BLaER1 treated with 17β-estradiol and CSF1 and Interleukin-3, amounts not matched to agents 10 nM and 100 nM (cell line): ENCODE measurements at regions not wholly inside any gene's neighbourhood (a gene's known extent, or its start where the extent isn't known, plus 50 kb on each side); places are given as distances from the start of the nearest gene placed in this dataset.

Experiments used
- H3K27ac ChIP-seq, 11 experiments: shearing (Covaris generic); formaldehyde crosslinking; 2 replicates each; pipeline ENCODE4 v1.8.1; 2022
- H3K27me3 ChIP-seq, 11 experiments: shearing (Covaris generic); formaldehyde crosslinking; 2 replicates each; pipeline ENCODE4 v1.8.1; 2022
- H3K36me3 ChIP-seq, 11 experiments: shearing (Covaris generic); formaldehyde crosslinking; 2 replicates each; pipeline ENCODE4 v1.8.1; 2022
- H3K4me1 ChIP-seq, 10 experiments: shearing (Covaris generic); formaldehyde crosslinking; 2 replicates each; pipeline ENCODE4 v1.8.1; 2022
- H3K4me2 ChIP-seq, 11 experiments: shearing (Covaris generic); formaldehyde crosslinking; 2 replicates each; pipeline ENCODE4 v1.8.1; 2022
- H3K4me3 ChIP-seq, 10 experiments: shearing (Covaris generic); formaldehyde crosslinking; 2 replicates each; pipeline ENCODE4 v1.8.1; 2022
- H3K9ac ChIP-seq, 11 experiments: shearing (Covaris generic); formaldehyde crosslinking; 2 replicates each; pipeline ENCODE4 v1.8.1; 2022
- H3K9me3 ChIP-seq, 11 experiments: shearing (Covaris generic); formaldehyde crosslinking; replicated peaks in 1 of 11; 2 replicates each; pipeline ENCODE4 v1.8.1; 2022
- H4K20me1 ChIP-seq, 11 experiments: shearing (Covaris generic); formaldehyde crosslinking; 2 replicates each; pipeline ENCODE4 v1.8.1; 2022
- Cebpa-rat ChIP-seq, 11 experiments: shearing (Covaris generic); IDR thresholded peaks; 2 replicates each; pipeline ENCODE4 v1.8.1; 2022

DNA sequence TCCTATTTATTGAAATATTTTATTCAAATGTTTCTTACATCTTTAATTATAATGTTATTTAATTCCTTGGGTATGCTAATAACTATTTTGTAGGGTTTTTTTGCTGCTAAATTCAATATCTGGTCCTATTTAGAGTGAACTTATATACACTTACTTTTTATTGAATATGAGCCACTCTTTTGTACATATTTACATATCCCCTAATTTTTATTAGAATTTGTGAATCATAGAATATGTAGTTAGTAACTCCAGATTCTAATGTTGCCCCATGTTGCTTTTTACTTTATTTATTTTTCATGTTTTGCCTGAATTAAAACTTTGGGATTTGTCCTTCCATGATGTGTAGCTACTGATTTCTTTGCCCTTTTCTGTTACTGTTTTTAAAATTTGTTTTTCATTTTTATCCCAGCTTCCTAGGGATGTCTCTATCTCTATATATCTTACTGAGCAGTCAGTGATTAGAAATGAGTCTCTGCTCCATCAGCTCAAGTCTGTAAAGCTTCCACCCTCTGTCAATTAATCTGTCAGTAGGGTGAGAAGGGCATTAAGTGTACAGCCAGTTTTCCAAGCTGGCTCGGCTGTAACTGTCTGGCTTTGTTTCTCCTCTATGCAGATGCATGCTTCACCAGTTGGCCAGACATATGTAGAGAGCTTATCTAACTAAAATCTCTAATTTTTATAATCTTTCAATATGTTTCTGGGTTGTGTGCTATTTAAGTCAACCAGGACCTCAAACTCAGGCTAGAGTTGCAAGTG is 256.9 kb downstream of the CDH19 start:
- H3K36me3 ChIP-seq: no peaks in the 10 kb centered on the region
- no peak overlapping the region for H3K4me3 ChIP-seq
- H3K9ac ChIP-seq: no peak overlapping the region
- no peaks in the 10 kb centered on the region for H3K27me3 ChIP-seq
- no peak for TF ChIP-seq Cebpa-rat (IDR thresholded peaks at IDR 0.05)
- no peak overlapping the region for H3K4me2 ChIP-seq
- H3K4me1 ChIP-seq: no peaks in the 10 kb centered on the region
- H3K9me3 ChIP-seq: no peaks in the 10 kb centered on the region
- H4K20me1 ChIP-seq: no peaks in the 10 kb centered on the region
- no peak overlapping the region for H3K27ac ChIP-seq

DNA sequence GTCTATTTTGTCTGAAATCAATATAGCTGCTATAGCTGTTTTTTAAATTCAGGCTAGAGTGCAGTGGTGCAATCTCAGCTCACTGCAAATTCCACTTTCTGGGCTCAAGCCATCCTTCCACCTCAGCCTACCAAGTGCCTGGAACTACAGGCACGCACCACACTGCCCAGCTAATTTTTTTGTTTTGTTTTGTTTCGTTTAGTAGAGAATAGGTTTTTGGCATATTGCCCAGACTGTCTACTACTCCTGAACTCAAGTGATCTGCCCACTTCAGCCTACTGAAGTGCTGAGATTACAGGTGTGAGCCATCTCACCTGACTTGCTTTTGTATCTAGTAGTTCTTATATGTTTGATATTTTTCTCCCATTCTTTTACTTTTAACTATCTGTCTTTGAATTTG is 259.7 kb downstream of the CDH19 start:
- no peak for TF ChIP-seq Cebpa-rat (IDR thresholded peaks at IDR 0.05)
- Histone ChIP-seq H3K9me3 (no peaks in the 10 kb centered on the region), H3K4me2 (no peak overlapping the region), H3K36me3 (no peaks in the 10 kb centered on the region), H3K4me3 (no peak overlapping the region), H3K27ac (no peak overlapping the region), H4K20me1 (no peaks in the 10 kb centered on the region), H3K27me3 (no peaks in the 10 kb centered on the region), H3K4me1 (no peaks in the 10 kb centered on the region), H3K9ac (no peak overlapping the region)

DNA sequence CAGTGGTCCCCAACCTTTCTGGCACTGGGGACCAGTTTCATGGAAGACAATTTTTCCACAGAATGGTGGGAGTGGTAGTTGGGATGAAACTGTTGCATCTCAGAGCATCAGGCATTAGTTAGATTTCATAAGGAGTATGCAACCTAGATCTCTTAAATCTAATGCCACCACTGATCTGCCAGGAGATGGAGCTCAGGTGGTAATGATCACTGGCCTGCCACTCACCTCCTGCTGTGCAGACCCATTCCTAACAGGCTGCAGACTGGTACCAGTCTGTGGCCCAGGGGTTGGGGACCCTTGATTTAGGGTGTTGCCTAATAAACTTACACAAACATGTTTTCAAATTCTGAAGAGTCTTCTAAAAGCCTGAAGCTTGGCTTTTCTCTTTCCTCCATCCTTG is 261.3 kb downstream of the CDH19 start:
- no peaks in the 10 kb centered on the region for H3K4me1 ChIP-seq
- H3K9ac ChIP-seq: no peak overlapping the region
- H3K27me3 ChIP-seq: no peaks in the 10 kb centered on the region
- no peak overlapping the region for H3K4me2 ChIP-seq
- TF ChIP-seq Cebpa-rat (IDR thresholded peaks at IDR 0.05): no peak
- H3K9me3 ChIP-seq: no peaks in the 10 kb centered on the region
- H4K20me1 ChIP-seq: no peaks in the 10 kb centered on the region
- no peaks in the 10 kb centered on the region for H3K36me3 ChIP-seq
- H3K27ac ChIP-seq: no peak overlapping the region
- H3K4me3 ChIP-seq: no peak overlapping the region

DNA sequence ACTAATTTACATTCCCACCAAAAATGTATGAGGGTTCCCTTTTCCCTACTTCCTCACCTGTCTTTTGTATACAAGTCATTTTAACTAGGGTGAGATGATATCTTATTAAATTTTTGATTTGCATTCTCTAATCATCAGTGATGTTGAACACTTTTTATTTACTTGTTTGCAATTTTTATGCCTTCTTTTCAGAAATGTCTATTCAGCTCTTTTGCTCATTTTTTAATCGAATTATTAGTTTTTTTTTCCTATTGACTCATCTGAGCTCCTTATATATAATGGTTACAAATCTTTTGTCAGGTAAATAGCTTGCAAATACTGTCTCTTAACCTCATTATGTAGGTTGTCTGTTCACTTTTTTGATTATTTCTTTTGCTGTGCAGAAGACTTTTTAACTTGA is 269.4 kb downstream of the CDH19 start:
- Histone ChIP-seq H3K36me3 (no peaks in the 10 kb centered on the region), H3K27ac (no peak overlapping the region), H3K4me2 (no peak overlapping the region), H3K9ac (no peak overlapping the region), H3K4me3 (no peak overlapping the region), H4K20me1 (no peaks in the 10 kb centered on the region), H3K9me3 (no peaks in the 10 kb centered on the region), H3K4me1 (no peaks in the 10 kb centered on the region), H3K27me3 (no peaks in the 10 kb centered on the region)
- TF ChIP-seq Cebpa-rat (IDR thresholded peaks at IDR 0.05): no peak

DNA sequence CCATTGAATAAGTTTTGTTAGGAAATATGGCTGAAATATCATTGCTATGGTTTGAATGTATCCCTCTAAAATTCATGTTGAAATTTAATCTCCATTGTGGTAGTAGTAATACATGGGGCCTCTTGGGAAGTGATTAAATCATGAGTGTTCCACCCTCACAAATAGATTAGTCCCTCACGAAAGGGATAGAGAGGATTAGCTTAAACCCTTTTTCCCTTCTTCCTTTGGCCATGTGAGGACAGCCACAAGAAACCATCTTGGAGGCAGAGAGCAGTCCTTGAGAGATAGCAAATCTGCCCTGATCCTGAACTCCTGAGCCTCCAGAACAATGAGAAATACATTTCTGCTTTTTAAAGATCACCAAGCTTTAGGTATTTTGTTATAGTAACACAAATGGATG is 274.2 kb downstream of the CDH19 start:
- Histone ChIP-seq H3K27me3 (no peaks in the 10 kb centered on the region), H3K9ac (no peak overlapping the region), H3K4me3 (no peak overlapping the region), H3K9me3 (no peaks in the 10 kb centered on the region), H4K20me1 (no peaks in the 10 kb centered on the region), H3K36me3 (no peaks in the 10 kb centered on the region), H3K4me2 (no peak overlapping the region), H3K27ac (no peak overlapping the region), H3K4me1 (no peaks in the 10 kb centered on the region)
- TF ChIP-seq Cebpa-rat (IDR thresholded peaks at IDR 0.05): no peak

DNA sequence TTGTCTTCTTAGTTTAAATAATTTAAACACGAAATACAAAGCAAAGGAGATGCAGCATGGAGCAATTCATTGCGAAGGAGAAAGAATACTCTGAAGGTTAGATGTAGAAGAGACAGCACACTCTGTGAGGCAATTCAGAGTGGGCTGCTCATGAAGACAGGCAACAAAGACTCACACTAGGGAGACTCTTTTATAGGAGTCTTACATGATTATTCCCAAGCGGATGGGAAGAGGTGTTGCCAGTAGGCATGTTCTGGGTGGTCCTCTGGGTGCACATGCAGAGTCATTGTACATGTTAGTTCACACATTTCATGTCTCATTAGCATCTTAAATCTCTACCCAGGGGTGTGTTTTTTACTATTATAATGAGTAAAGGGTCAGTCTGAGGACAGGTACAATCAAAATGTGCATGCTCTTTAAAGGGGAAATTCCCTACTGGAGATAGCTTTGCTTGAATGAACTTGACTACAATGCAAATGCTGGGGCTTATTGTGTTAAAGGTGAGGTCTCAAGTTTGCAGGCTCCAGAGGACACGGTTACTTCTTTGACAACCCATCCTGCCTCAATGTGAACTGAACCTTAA is 275.5 kb downstream of the CDH19 start:
- TF ChIP-seq Cebpa-rat (IDR thresholded peaks at IDR 0.05): no peak
- Histone ChIP-seq H3K9ac (no peak overlapping the region), H3K27ac (no peak overlapping the region), H3K4me1 (no peaks in the 10 kb centered on the region), H3K27me3 (no peaks in the 10 kb centered on the region), H4K20me1 (no peaks in the 10 kb centered on the region), H3K9me3 (no peaks in the 10 kb centered on the region), H3K4me2 (no peak overlapping the region), H3K36me3 (no peaks in the 10 kb centered on the region), H3K4me3 (no peak overlapping the region)

DNA sequence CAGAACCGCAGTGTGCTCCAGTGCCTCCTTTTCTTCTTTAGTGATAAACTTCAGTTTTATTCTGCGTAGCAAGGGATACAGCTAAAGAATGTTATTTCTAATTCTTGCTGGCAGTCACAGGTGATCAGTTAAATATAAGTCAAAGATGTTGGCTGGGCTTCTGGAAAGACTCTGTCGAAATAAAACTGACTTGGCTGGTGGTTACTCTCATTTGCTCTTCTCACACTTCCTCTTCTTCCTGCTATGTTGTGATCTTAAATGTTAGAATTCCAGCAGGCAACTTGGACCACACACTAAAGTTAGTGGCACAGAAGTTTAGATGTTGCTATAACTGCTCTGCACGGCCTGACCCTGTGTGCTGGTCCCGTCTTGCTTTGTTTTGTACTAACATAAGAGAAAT is 278.6 kb downstream of the CDH19 start:
- no peaks in the 10 kb centered on the region for H3K27me3 ChIP-seq
- H4K20me1 ChIP-seq: no peaks in the 10 kb centered on the region
- no peaks in the 10 kb centered on the region for H3K9me3 ChIP-seq
- H3K9ac ChIP-seq: no peak overlapping the region
- no peak for TF ChIP-seq Cebpa-rat (IDR thresholded peaks at IDR 0.05)
- H3K4me1 ChIP-seq: no peaks in the 10 kb centered on the region
- no peak overlapping the region for H3K4me3 ChIP-seq
- no peak overlapping the region for H3K27ac ChIP-seq
- no peak overlapping the region for H3K4me2 ChIP-seq
- H3K36me3 ChIP-seq: no peaks in the 10 kb centered on the region

DNA sequence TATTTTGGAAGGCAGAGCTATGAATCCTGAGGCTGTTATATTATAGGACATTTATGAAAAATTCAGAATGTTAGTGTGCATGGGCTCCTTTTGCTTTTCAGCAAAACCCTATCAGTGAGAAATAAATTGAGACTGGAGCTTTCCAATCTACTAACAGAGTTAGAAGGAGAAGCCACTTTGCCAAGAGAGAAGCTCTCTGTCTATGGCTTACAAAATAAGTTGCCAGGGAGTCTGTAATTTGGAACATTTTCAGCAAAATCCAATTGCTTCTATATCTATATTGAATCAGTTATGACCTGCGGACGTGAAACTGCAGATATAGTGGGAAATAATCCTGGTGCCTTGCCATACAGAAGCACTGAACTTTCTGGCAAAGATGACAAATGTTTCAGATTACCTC is 279.3 kb downstream of the CDH19 start:
- H3K27ac ChIP-seq: no peak overlapping the region
- no peaks in the 10 kb centered on the region for H3K9me3 ChIP-seq
- no peaks in the 10 kb centered on the region for H3K36me3 ChIP-seq
- H4K20me1 ChIP-seq: no peaks in the 10 kb centered on the region
- no peak for TF ChIP-seq Cebpa-rat (IDR thresholded peaks at IDR 0.05)
- H3K9ac ChIP-seq: no peak overlapping the region
- no peak overlapping the region for H3K4me2 ChIP-seq
- H3K4me3 ChIP-seq: no peak overlapping the region
- H3K4me1 ChIP-seq: no peaks in the 10 kb centered on the region
- no peaks in the 10 kb centered on the region for H3K27me3 ChIP-seq

DNA sequence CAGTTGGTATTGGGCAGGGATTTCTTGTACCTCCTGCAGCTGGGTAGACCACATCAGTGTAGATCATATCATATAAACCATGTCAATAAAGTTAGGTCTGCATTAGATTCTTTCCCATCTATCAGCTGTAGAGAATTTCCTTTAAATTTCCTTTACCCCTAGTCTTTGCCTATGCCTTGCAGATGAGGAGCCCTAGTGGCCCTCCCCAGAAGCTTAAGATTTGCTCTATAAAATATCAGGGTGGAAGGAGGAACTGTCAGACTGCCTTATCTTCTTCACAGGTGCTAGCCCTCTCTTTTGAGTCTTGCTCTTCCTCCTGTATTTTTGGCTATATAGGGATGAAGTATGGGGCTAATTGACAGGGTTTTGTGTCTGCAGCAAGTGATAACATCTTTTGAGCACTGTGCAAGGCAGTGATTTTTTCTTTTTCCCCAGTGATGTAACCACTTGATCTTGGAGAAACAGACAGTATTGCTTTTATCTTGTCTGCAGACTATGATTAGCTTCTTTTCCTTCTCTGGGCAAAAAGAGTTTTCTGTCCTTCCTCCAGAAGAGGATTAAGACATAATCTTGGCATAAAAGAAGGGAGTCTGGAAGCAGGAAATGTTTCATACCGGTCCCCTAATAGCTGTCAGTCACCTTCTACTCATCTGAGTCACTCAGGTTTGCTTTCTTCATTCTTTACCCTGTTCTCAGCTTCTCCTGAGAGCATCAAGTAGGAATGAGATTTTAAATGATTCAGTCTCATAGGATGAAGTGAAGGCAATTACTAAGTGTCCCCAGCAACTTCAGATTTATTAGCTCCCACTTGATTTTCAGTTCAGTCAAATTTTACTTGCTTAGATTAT is 286.4 kb downstream of the CDH19 start:
- no peak for TF ChIP-seq Cebpa-rat (IDR thresholded peaks at IDR 0.05)
- no peaks in the 10 kb centered on the region for H4K20me1 ChIP-seq
- H3K4me1 ChIP-seq: no peaks in the 10 kb centered on the region
- no peaks in the 10 kb centered on the region for H3K27me3 ChIP-seq
- no peak overlapping the region for H3K4me3 ChIP-seq
- no peaks in the 10 kb centered on the region for H3K36me3 ChIP-seq
- H3K4me2 ChIP-seq: no peak overlapping the region
- H3K9me3 ChIP-seq: no peaks in the 10 kb centered on the region
- H3K27ac ChIP-seq: no peak overlapping the region
- H3K9ac ChIP-seq: no peak overlapping the region

DNA sequence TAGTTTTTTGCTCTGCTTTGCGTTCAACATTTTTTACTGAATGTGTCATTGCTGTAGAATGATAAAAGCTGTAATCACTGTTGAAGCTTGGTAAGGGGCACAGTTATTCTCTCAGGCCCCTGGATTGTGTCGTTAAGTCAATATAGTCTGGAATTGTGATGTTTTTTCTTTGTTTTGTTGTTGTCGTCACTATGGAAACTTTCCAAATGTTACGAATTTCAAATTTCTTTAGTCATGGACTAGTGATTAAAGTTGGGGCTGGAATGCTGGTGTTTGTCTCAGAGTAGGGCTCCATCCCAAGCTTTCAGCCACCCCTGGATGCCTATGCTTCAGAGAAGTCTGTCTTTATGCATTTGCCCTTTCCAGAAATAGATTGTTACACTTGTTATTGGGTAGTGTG is 287.2 kb downstream of the CDH19 start:
- Histone ChIP-seq H3K4me3 (no peak overlapping the region), H3K9ac (no peak overlapping the region), H3K9me3 (no peaks in the 10 kb centered on the region), H3K4me2 (no peak overlapping the region), H3K27ac (no peak overlapping the region), H3K27me3 (no peaks in the 10 kb centered on the region), H4K20me1 (no peaks in the 10 kb centered on the region), H3K4me1 (no peaks in the 10 kb centered on the region), H3K36me3 (no peaks in the 10 kb centered on the region)
- no peak for TF ChIP-seq Cebpa-rat (IDR thresholded peaks at IDR 0.05)
